ENCODE measurements at regions not wholly inside any gene's neighbourhood (a gene's known extent, or its start where the extent isn't known, plus 50 kb on each side); places are given as distances from the start of the nearest gene placed in this dataset.
A peak's percentile ranks its signal among the peaks of the same experiment; 100 is the strongest.
"Not testable (repeated sequence)": the region's sequence is repeated elsewhere in the genome, so short reads cannot be mapped to it uniquely, and the experiment has no call there.

GRCh38 chr13:44868397-44868796 lies 120.9 kb downstream of the NUFIP1 start:
- Histone ChIP-seq H3K27me3 (ENCODE audit: control insufficient read depth in 1 of 2, insufficient read depth in 2 of 2, low read length in 2 of 2) (no peaks in the 10 kb centered on the region), H3K9ac (ENCODE audit: low read depth in 1 of 2, low read length in 2 of 2) (no peak overlapping the region), H3K27ac (ENCODE audit: low read depth, low read length) (no peak overlapping the region)

GRCh38 chr13:44867825-44868224 lies 121.4 kb downstream of the NUFIP1 start:
- H3K27me3 ChIP-seq (ENCODE audit: control insufficient read depth in 1 of 2, insufficient read depth in 2 of 2, low read length in 2 of 2): no peaks in the 10 kb centered on the region
- H3K9me3 ChIP-seq (ENCODE audit: control insufficient read depth in 1 of 2, low read length in 2 of 2): no peaks in the 10 kb centered on the region
- H3K4me1 ChIP-seq (ENCODE audit: control insufficient read depth in 1 of 2, insufficient read depth in 2 of 2, low read length in 2 of 2): peaks cover 0 to 8% of the 10 kb centered on the region in 2 donors
- H3K9ac ChIP-seq (ENCODE audit: low read depth in 1 of 2, low read length in 2 of 2): no peak overlapping the region
- no peak overlapping the region for H3K4me3 ChIP-seq (ENCODE audit: low read depth in 1 of 2, low read length in 2 of 2)
- H3K27ac ChIP-seq (ENCODE audit: low read depth, low read length): no peak overlapping the region
- H3K36me3 ChIP-seq (ENCODE audit: control insufficient read depth in 1 of 2, insufficient read depth in 2 of 2, low read length in 2 of 2): no peaks in the 10 kb centered on the region

More at GRCh38 chr13:44868397-44868796, 120.9 kb downstream of the NUFIP1 start:
- Histone ChIP-seq H3K4me1 (ENCODE audit: control insufficient read depth in 1 of 2, insufficient read depth in 2 of 2, low read length in 2 of 2) (peaks cover 0 to 8% of the 10 kb centered on the region in 2 donors), H3K4me3 (ENCODE audit: low read depth in 1 of 2, low read length in 2 of 2) (no peak overlapping the region), H3K36me3 (ENCODE audit: control insufficient read depth in 1 of 2, insufficient read depth in 2 of 2, low read length in 2 of 2) (no peaks in the 10 kb centered on the region), H3K9me3 (ENCODE audit: control insufficient read depth in 1 of 2, low read length in 2 of 2) (no peaks in the 10 kb centered on the region)

GRCh38 chr13:44866411-44866911 lies 122.8 kb downstream of the NUFIP1 start:
- Histone ChIP-seq H3K36me3 (ENCODE audit: control insufficient read depth in 1 of 2, insufficient read depth in 2 of 2, low read length in 2 of 2) (no peaks in the 10 kb centered on the region), H3K27ac (ENCODE audit: low read depth, low read length) (no peak overlapping the region), H3K4me1 (ENCODE audit: control insufficient read depth in 1 of 2, insufficient read depth in 2 of 2, low read length in 2 of 2) (peaks cover 0 to 8% of the 10 kb centered on the region in 2 donors), H3K9me3 (ENCODE audit: control insufficient read depth in 1 of 2, low read length in 2 of 2) (no peaks in the 10 kb centered on the region), H3K4me3 (ENCODE audit: low read depth in 1 of 2, low read length in 2 of 2) (no peak overlapping the region), H3K9ac (ENCODE audit: low read depth in 1 of 2, low read length in 2 of 2) (no peak overlapping the region), H3K27me3 (ENCODE audit: control insufficient read depth in 1 of 2, insufficient read depth in 2 of 2, low read length in 2 of 2) (no peaks in the 10 kb centered on the region)

- no peak overlapping the region for H3K27ac ChIP-seq (ENCODE audit: low read depth, low read length)
- H3K36me3 ChIP-seq (ENCODE audit: control insufficient read depth in 1 of 2, insufficient read depth in 2 of 2, low read length in 2 of 2): no peaks in the 10 kb centered on the region
- H3K4me3 ChIP-seq (ENCODE audit: low read depth in 1 of 2, low read length in 2 of 2): no peak overlapping the region
- H3K9me3 ChIP-seq (ENCODE audit: control insufficient read depth in 1 of 2, low read length in 2 of 2): no peaks in the 10 kb centered on the region
- no peaks in the 10 kb centered on the region for H3K27me3 ChIP-seq (ENCODE audit: control insufficient read depth in 1 of 2, insufficient read depth in 2 of 2, low read length in 2 of 2)
- peaks cover 0 to 8% of the 10 kb centered on the region in 2 donors for H3K4me1 ChIP-seq (ENCODE audit: control insufficient read depth in 1 of 2, insufficient read depth in 2 of 2, low read length in 2 of 2)
- no peak overlapping the region for H3K9ac ChIP-seq (ENCODE audit: low read depth in 1 of 2, low read length in 2 of 2)
These were observed 123.4 kb downstream of the NUFIP1 start for GRCh38 chr13:44865722-44866410.

GRCh38 chr13:44863641-44864040 lies 125.6 kb downstream of the NUFIP1 start:
- not testable (repeated sequence) for H3K9me3 ChIP-seq (ENCODE audit: control insufficient read depth in 1 of 2, low read length in 2 of 2); H3K27me3 ChIP-seq (ENCODE audit: control insufficient read depth in 1 of 2, insufficient read depth in 2 of 2, low read length in 2 of 2); H3K4me3 ChIP-seq (ENCODE audit: low read depth in 1 of 2, low read length in 2 of 2); H3K27ac ChIP-seq (ENCODE audit: low read depth, low read length); H3K36me3 ChIP-seq (ENCODE audit: control insufficient read depth in 1 of 2, insufficient read depth in 2 of 2, low read length in 2 of 2); H3K4me1 ChIP-seq (ENCODE audit: control insufficient read depth in 1 of 2, insufficient read depth in 2 of 2, low read length in 2 of 2); H3K9ac ChIP-seq (ENCODE audit: low read depth in 1 of 2, low read length in 2 of 2)

GRCh38 chr13:44860454-44860853 lies 128.8 kb downstream of the NUFIP1 start:
- Histone ChIP-seq H3K4me3 (ENCODE audit: low read depth in 1 of 2, low read length in 2 of 2) (no peak overlapping the region), H3K27ac (ENCODE audit: low read depth, low read length) (no peak overlapping the region), H3K9me3 (ENCODE audit: control insufficient read depth in 1 of 2, low read length in 2 of 2) (no peaks in the 10 kb centered on the region), H3K27me3 (ENCODE audit: control insufficient read depth in 1 of 2, insufficient read depth in 2 of 2, low read length in 2 of 2) (no peaks in the 10 kb centered on the region), H3K9ac (ENCODE audit: low read depth in 1 of 2, low read length in 2 of 2) (no peak overlapping the region), H3K4me1 (ENCODE audit: control insufficient read depth in 1 of 2, insufficient read depth in 2 of 2, low read length in 2 of 2) (peaks cover 4 to 7% of the 10 kb centered on the region in 2 donors), H3K36me3 (ENCODE audit: control insufficient read depth in 1 of 2, insufficient read depth in 2 of 2, low read length in 2 of 2) (no peaks in the 10 kb centered on the region)

GRCh38 chr13:44857736-44858135 lies 131.5 kb downstream of the NUFIP1 start:
- Histone ChIP-seq H3K36me3 (ENCODE audit: control insufficient read depth in 1 of 2, insufficient read depth in 2 of 2, low read length in 2 of 2) (no peaks in the 10 kb centered on the region), H3K4me3 (ENCODE audit: low read depth in 1 of 2, low read length in 2 of 2) (no peak overlapping the region), H3K9me3 (ENCODE audit: control insufficient read depth in 1 of 2, low read length in 2 of 2) (no peaks in the 10 kb centered on the region), H3K27ac (ENCODE audit: low read depth, low read length) (no peak overlapping the region), H3K4me1 (ENCODE audit: control insufficient read depth in 1 of 2, insufficient read depth in 2 of 2, low read length in 2 of 2) (peaks cover 24 to 25% of the 10 kb centered on the region in 2 donors), H3K27me3 (ENCODE audit: control insufficient read depth in 1 of 2, insufficient read depth in 2 of 2, low read length in 2 of 2) (no peaks in the 10 kb centered on the region), H3K9ac (ENCODE audit: low read depth in 1 of 2, low read length in 2 of 2) (no peak overlapping the region)

GRCh38 chr13:44857061-44857460 lies 132.2 kb downstream of the NUFIP1 start:
- no peaks in the 10 kb centered on the region for H3K36me3 ChIP-seq (ENCODE audit: control insufficient read depth in 1 of 2, insufficient read depth in 2 of 2, low read length in 2 of 2)
- H3K9ac ChIP-seq (ENCODE audit: low read depth in 1 of 2, low read length in 2 of 2): no peak overlapping the region
- no peak overlapping the region for H3K27ac ChIP-seq (ENCODE audit: low read depth, low read length)
- H3K4me3 ChIP-seq (ENCODE audit: low read depth in 1 of 2, low read length in 2 of 2): no peak overlapping the region
- no peaks in the 10 kb centered on the region for H3K27me3 ChIP-seq (ENCODE audit: control insufficient read depth in 1 of 2, insufficient read depth in 2 of 2, low read length in 2 of 2)
- H3K4me1 ChIP-seq (ENCODE audit: control insufficient read depth in 1 of 2, insufficient read depth in 2 of 2, low read length in 2 of 2): peaks cover 24 to 25% of the 10 kb centered on the region in 2 donors
- no peaks in the 10 kb centered on the region for H3K9me3 ChIP-seq (ENCODE audit: control insufficient read depth in 1 of 2, low read length in 2 of 2)

- peaks cover 24 to 25% of the 10 kb centered on the region in 2 donors for H3K4me1 ChIP-seq (ENCODE audit: control insufficient read depth in 1 of 2, insufficient read depth in 2 of 2, low read length in 2 of 2)
- no peaks in the 10 kb centered on the region for H3K27me3 ChIP-seq (ENCODE audit: control insufficient read depth in 1 of 2, insufficient read depth in 2 of 2, low read length in 2 of 2)
- H3K27ac ChIP-seq (ENCODE audit: low read depth, low read length): no peak overlapping the region
- no peak overlapping the region for H3K9ac ChIP-seq (ENCODE audit: low read depth in 1 of 2, low read length in 2 of 2)
- H3K36me3 ChIP-seq (ENCODE audit: control insufficient read depth in 1 of 2, insufficient read depth in 2 of 2, low read length in 2 of 2): no peaks in the 10 kb centered on the region
- H3K9me3 ChIP-seq (ENCODE audit: control insufficient read depth in 1 of 2, low read length in 2 of 2): no peaks in the 10 kb centered on the region
- no peak overlapping the region for H3K4me3 ChIP-seq (ENCODE audit: low read depth in 1 of 2, low read length in 2 of 2)
These were observed 133.4 kb downstream of the NUFIP1 start for GRCh38 chr13:44855860-44856259.

- no peaks in the 10 kb centered on the region for H3K9me3 ChIP-seq (ENCODE audit: control insufficient read depth in 1 of 2, low read length in 2 of 2)
- H3K9ac ChIP-seq (ENCODE audit: low read depth in 1 of 2, low read length in 2 of 2): no peak overlapping the region
- no peaks in the 10 kb centered on the region for H3K36me3 ChIP-seq (ENCODE audit: control insufficient read depth in 1 of 2, insufficient read depth in 2 of 2, low read length in 2 of 2)
- H3K4me1 ChIP-seq (ENCODE audit: control insufficient read depth in 1 of 2, insufficient read depth in 2 of 2, low read length in 2 of 2): peaks cover 18 to 19% of the 10 kb centered on the region in 2 donors
- peak overlapping the region in 1 of 2 donors; percentile 4 for H3K4me3 ChIP-seq (ENCODE audit: low read depth in 1 of 2, low read length in 2 of 2)
- peak overlapping the region; percentile 16 for H3K27ac ChIP-seq (ENCODE audit: low read depth, low read length)
- H3K27me3 ChIP-seq (ENCODE audit: control insufficient read depth in 1 of 2, insufficient read depth in 2 of 2, low read length in 2 of 2): no peaks in the 10 kb centered on the region
These were observed 134.8 kb downstream of the NUFIP1 start for GRCh38 chr13:44854313-44855060.
